ENCODE measurements at regions not wholly inside any gene's neighbourhood (a gene's known extent, or its start where the extent isn't known, plus 50 kb on each side); places are given as distances from the start of the nearest gene placed in this dataset.

GRCh38 chr1:208747979-208748378 lies 503.8 kb upstream of the PLXNA2 start:
- TF ChIP-seq POLR2A (IDR thresholded peaks at IDR 0.05; ENCODE audit: low read depth, low read length) (no peak), TAF1 (IDR thresholded peaks at IDR 0.05; ENCODE audit: borderline replicate concordance, low read depth, low read length) (no peak), POLR2AphosphoS5 (IDR thresholded peaks at IDR 0.05; ENCODE audit: low read depth, low read length) (no peak)

All from GM12892 (cell line).